Spleen (tissue), 11 donors: ENCODE measurements at regions not wholly inside any gene's neighbourhood (a gene's known extent, or its start where the extent isn't known, plus 50 kb on each side); places are given as distances from the start of the nearest gene placed in this dataset.
A peak's percentile ranks its signal among the peaks of the same experiment; 100 is the strongest.

Source experiments
- DNase-seq: peaks from one replicate; pipeline ENCODE4 v3.0.0-alpha.2; 2020
- H3K27ac ChIP-seq, 8 donors: fragments of 200-600 bp; sonication (generic) in 7 of 8; 1 replicate in 4 of 8; 2 replicates in 4 of 8; pipeline versions ENCODE4 v1.5.0 to v1.8.0; 2016 to 2021; ENCODE audit warnings: inconsistent platforms in 4 of 8, mild to moderate bottlenecking in 4 of 8, moderate library complexity in 1 of 8
- H3K27me3 ChIP-seq, 7 donors: fragments of 200-600 bp; sonication (generic) in 6 of 7; replicated peaks in 1 of 7; 1 replicate in 4 of 7; 2 replicates in 3 of 7; pipeline versions ENCODE4 v1.5.0 to v1.8.0; 2016 to 2021; ENCODE audit warnings: inconsistent platforms in 3 of 7, mild to moderate bottlenecking in 1 of 7
- H3K36me3 ChIP-seq, 6 donors: fragments of 200-600 bp; sonication (generic) in 5 of 6; 1 replicate in 4 of 6; 2 replicates in 2 of 6; pipeline versions ENCODE4 v1.5.0 to v1.8.0; 2016 to 2021; ENCODE audit warnings: inconsistent platforms in 2 of 6
- H3K4me1 ChIP-seq, 6 donors: fragments of 200-600 bp; sonication (generic) in 5 of 6; 1 replicate in 3 of 6; 2 replicates in 3 of 6; pipeline versions ENCODE4 v1.5.0 to v1.8.0; 2016 to 2021; ENCODE audit warnings: inconsistent platforms in 3 of 6
- H3K4me3 ChIP-seq, 8 donors: fragments of 200-600 bp; sonication (generic) in 7 of 8; 1 replicate in 4 of 8; 2 replicates in 4 of 8; pipeline versions ENCODE4 v1.5.0 to v1.8.0; 2016 to 2021; ENCODE audit warnings: inconsistent platforms in 4 of 8, mild to moderate bottlenecking in 4 of 8, moderate library complexity in 2 of 8
- H3K9me3 ChIP-seq, 8 donors: fragments of 200-600 bp; sonication (generic) in 7 of 8; 1 replicate in 4 of 8; 2 replicates in 4 of 8; pipeline versions ENCODE4 v1.5.0 to v1.8.0; 2016 to 2021; ENCODE audit warnings: inconsistent platforms in 4 of 8
- CTCF ChIP-seq, 11 experiments: fragments of 200-600 bp in 7 of 11; fragments of 450-650 bp in 4 of 11; sonication (generic) in 4 of 11; IDR thresholded peaks in 8 of 11; conservative IDR thresholded peaks in 3 of 11; 1 replicate in 7 of 11; 2 replicates in 4 of 11; pipeline versions ENCODE4 v1.4.0 to v1.8.0; 2016 to 2021; ENCODE audit warnings: antibody characterized with exemption in 11 of 11, inconsistent platforms in 4 of 11, mild to moderate bottlenecking in 1 of 11
- POLR2A ChIP-seq, 3 donors: fragments of 450-650 bp; IDR thresholded peaks; one replicate each; pipeline ENCODE4 v1.5.1; 2017; ENCODE audit warnings: antibody characterized with exemption in 3 of 3, mild to moderate bottlenecking in 1 of 3
- POLR2AphosphoS5 ChIP-seq, 3 donors: sonication (generic); formaldehyde crosslinking; IDR thresholded peaks; one replicate each; pipeline ENCODE4 v1.5.1; 2017; ENCODE audit warnings: antibody characterized with exemption in 3 of 3
- WGBS, 5 donors: extraction: QIAGEN DNeasy Blood & Tissue Kit in 3 of 5; methylation state at CpG; one replicate each; pipeline versions ENCODE4 v1.1.5 to v1.1.7; 2013 to 2018; 5-methylcytosine and 5-hydroxymethylcytosine counted together
- intact Hi-C: fragments of 100-400 bp; cut with DNase I; formaldehyde crosslinking; loops from one replicate; pipeline ENCODE4 v1.15.0; 2023; ENCODE audit warnings: low total_unique reads
- donor health status: healthy with polysubstance abuse.
- donor health status: DM: no; HTN: no; CAD: no; lungs with moderate emphysema.
- donor health status: DM: no; HTN: no; CAD: no.
- donor health status: Bipolar disorder and iron deficiency.
- donor health status: healthy.
- donor health status: DM: no; HTN: no; CAD: no.
- donor health status: DM: yes; HTN: yes; CAD: no.

DNA sequence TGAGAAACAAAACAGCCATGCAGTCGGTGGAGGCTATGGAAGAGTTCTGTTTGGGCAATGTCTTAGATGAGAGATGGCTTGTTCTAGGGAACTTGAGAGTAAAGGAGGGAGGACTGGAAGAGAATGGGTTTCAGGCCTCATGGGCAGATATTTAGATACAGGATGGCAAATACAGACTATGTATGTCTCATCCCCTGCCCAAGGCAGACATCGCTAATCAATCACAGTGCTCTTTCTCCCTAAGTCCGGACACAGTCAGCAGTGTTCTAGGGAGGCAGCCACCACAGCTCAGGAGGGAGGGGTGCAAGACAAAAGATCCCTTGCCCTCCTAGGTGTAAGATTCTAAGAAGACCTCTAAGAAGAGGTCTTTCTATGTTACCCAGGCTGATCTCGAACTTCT lies 159.3 kb upstream of the TLE3 start:
- no peak overlapping the region for H3K27ac ChIP-seq
- WGBS, 5 donors, result 87 to 96% (median 94%) methylated on average over 4 of the region's 4 CpGs
- no peak for TF ChIP-seq POLR2A (IDR thresholded peaks at IDR 0.05)
- no peak for TF ChIP-seq POLR2AphosphoS5 (IDR thresholded peaks at IDR 0.05)
- TF ChIP-seq CTCF (IDR thresholded peaks at IDR 0.05 in 8 of 11, conservative IDR thresholded peaks at IDR 0.05 in 3 of 11), result no peak
- no peaks in the 10 kb centered on the region for H3K9me3 ChIP-seq
- peak; percentile 28 for DNase-seq
- peaks cover 0 to 31% (median 0%) of the 10 kb centered on the region in 7 donors for H3K27me3 ChIP-seq
- H3K4me3 ChIP-seq, result no peak overlapping the region
- intact Hi-C loops, result no loop called here
- H3K4me1 ChIP-seq, result peaks cover 26 to 51% (median 36%) of the 10 kb centered on the region in 6 donors
- no peaks in the 10 kb centered on the region for H3K36me3 ChIP-seq

GRCh38 chr15:70254311-70254869 lies 156.7 kb upstream of the TLE3 start:
- 82 to 90% (median 84%) methylated on average over 19 of the region's 19 CpGs for WGBS, 5 donors
- H3K36me3 ChIP-seq, result no peaks in the 10 kb centered on the region
- H3K4me3 ChIP-seq, result no peak overlapping the region
- H3K4me1 ChIP-seq, result peaks cover 18 to 34% (median 25%) of the 10 kb centered on the region in 6 donors
- no peak overlapping the region for H3K27ac ChIP-seq
- no peaks in the 10 kb centered on the region for H3K9me3 ChIP-seq
- intact Hi-C loops, result no loop called here
- no peak for TF ChIP-seq POLR2A (IDR thresholded peaks at IDR 0.05)
- no peak for TF ChIP-seq CTCF (IDR thresholded peaks at IDR 0.05 in 8 of 11, conservative IDR thresholded peaks at IDR 0.05 in 3 of 11)
- no peak for TF ChIP-seq POLR2AphosphoS5 (IDR thresholded peaks at IDR 0.05)
- peak; percentile 28 for DNase-seq
- peaks cover 0 to 33% (median 0%) of the 10 kb centered on the region in 7 donors for H3K27me3 ChIP-seq

DNA sequence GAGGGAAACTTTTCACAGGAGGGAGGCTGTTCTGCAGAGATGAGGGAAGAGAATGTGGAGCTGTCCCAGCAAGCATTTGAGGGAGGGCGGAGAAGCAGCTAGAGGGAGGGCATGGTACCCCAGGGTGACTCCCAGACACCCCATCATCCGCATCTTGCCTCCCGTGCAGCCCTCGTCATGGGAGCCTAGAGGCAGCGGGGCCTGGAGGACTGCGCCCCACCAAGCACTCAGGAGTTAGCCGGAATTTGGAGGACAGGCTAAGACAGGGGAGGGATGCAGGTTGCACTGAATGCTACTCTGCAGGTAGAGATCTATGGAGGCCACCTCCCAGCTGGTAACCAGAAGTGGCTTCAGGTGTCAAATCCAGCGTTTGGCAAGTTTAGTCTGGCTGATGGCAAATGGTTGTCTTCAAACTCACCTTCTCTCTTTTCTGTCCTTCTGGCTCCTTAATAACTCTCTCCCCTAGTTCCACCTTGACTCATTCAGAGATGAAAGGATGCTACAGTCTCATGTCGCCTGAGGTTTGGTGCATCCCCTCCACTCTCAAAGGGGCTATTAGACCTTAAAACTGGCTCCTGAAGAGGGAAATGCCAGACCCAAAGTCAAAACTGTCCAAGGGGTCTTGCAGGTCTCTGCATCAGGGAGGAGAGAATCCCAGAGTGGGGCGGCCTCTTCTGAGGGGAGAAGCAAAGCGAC lies 155.9 kb upstream of the TLE3 start:
- H3K36me3 ChIP-seq, result no peaks in the 10 kb centered on the region
- TF ChIP-seq CTCF (IDR thresholded peaks at IDR 0.05 in 8 of 11, conservative IDR thresholded peaks at IDR 0.05 in 3 of 11), result no peak
- no peak for TF ChIP-seq POLR2A (IDR thresholded peaks at IDR 0.05)
- no peak for TF ChIP-seq POLR2AphosphoS5 (IDR thresholded peaks at IDR 0.05)
- no peak overlapping the region for H3K4me3 ChIP-seq
- H3K27me3 ChIP-seq, result peaks cover 0 to 33% (median 0%) of the 10 kb centered on the region in 7 donors
- H3K27ac ChIP-seq, result no peak overlapping the region
- peak; percentile 46 for DNase-seq
- no peaks in the 10 kb centered on the region for H3K9me3 ChIP-seq
- intact Hi-C loops, result no loop called here
- peaks cover 10 to 32% (median 17%) of the 10 kb centered on the region in 6 donors for H3K4me1 ChIP-seq
- WGBS, 5 donors, result 90 to 95% (median 94%) methylated on average over 11 of the region's 11 CpGs

- H3K27me3 ChIP-seq, result peaks cover 0 to 36% (median 0%) of the 10 kb centered on the region in 7 donors
- no peak overlapping the region for H3K4me3 ChIP-seq
- H3K9me3 ChIP-seq, result no peaks in the 10 kb centered on the region
- peak; percentile 69 for DNase-seq
- TF ChIP-seq POLR2A (IDR thresholded peaks at IDR 0.05), result no peak
- TF ChIP-seq POLR2AphosphoS5 (IDR thresholded peaks at IDR 0.05), result no peak
- no peak for TF ChIP-seq CTCF (IDR thresholded peaks at IDR 0.05 in 8 of 11, conservative IDR thresholded peaks at IDR 0.05 in 3 of 11)
- H3K4me1 ChIP-seq, result peaks cover 3 to 32% (median 16%) of the 10 kb centered on the region in 6 donors
- no peaks in the 10 kb centered on the region for H3K36me3 ChIP-seq
- intact Hi-C loops, result no loop called here
- H3K27ac ChIP-seq, result no peak overlapping the region
- WGBS, 5 donors, result 90 to 93% (median 92%) methylated on average over 6 to 7 of the region's 7 CpGs
Measured at GRCh38 chr15:70252951-70253320, 155.2 kb upstream of the TLE3 start.
